IMR-90 (cell line): ENCODE measurements at regions not wholly inside any gene's neighbourhood (a gene's known extent, or its start where the extent isn't known, plus 50 kb on each side); places are given as distances from the start of the nearest gene placed in this dataset.

Source experiments
- ATAC-seq: fragments of 200-7000 bp; cut with Tn5 transposase; 2 replicates; pipeline ENCODE4 v1.9.1; 2020; ENCODE audit warnings: low read depth, mild to moderate bottlenecking, moderate library complexity
- BruUV-seq: library from RNA; stranded (reverse); fragments of 400-500 nt; replicated peaks from 2 replicates; lab custom pipeline; 2021; lab: Mats Ljungman, UMichigan
- CTCF ChIA-PET: fragments of 300-600 bp; formaldehyde crosslinking; extraction: SDS; loops from one replicate; lab custom pipeline; 2021; ENCODE audit warnings: antibody characterized with exemption; lab: Yijun Ruan, JAX
- POLR2A ChIA-PET: fragments of 300-600 bp; sonication (Branson Sonifier 250); formaldehyde crosslinking; loops from one replicate; lab custom pipeline; 2022; ENCODE audit warnings: antibody characterized with exemption; ENCODE audit not compliant: unreplicated experiment; lab: Charles Lee
- DNase-seq: peaks from one replicate; pipeline ENCODE4 v3.0.0; 2013
- H2AFZ ChIP-seq: replicated peaks from 2 replicates; pipeline ENCODE3; 2013; ENCODE audit warnings: low read length, mild to moderate bottlenecking; ENCODE audit not compliant: poor library complexity
- H2AK5ac ChIP-seq: 2 replicates; pipeline ENCODE4 v1.6.1; 2013; ENCODE audit warnings: low read depth, low read length, inconsistent platforms
- H2AK9ac ChIP-seq: replicated peaks from 2 replicates; pipeline ENCODE3; 2013; ENCODE audit warnings: mild to moderate bottlenecking, low read depth, low read length, moderate library complexity; ENCODE audit not compliant: poor library complexity
- H2BK120ac ChIP-seq: 2 replicates; pipeline ENCODE4 v1.6.1; 2013; ENCODE audit warnings: low read depth, low read length, inconsistent platforms
- H2BK15ac ChIP-seq: 3 replicates; pipeline ENCODE4 v1.6.1; 2013; ENCODE audit warnings: low read depth, low read length, inconsistent platforms
- H2BK20ac ChIP-seq: 2 replicates; pipeline ENCODE4 v1.6.1; 2013; ENCODE audit warnings: low read depth, mild to moderate bottlenecking, inconsistent platforms, low read length, moderate library complexity
- H2BK5ac ChIP-seq: 2 replicates; pipeline ENCODE4 v1.6.1; 2013; ENCODE audit warnings: mild to moderate bottlenecking, low read depth, low read length, inconsistent platforms; ENCODE audit not compliant: poor library complexity, severe bottlenecking
- H3K14ac ChIP-seq: replicated peaks from 2 replicates; pipeline ENCODE4 v1.6.1; 2013; ENCODE audit warnings: low read depth, low read length, inconsistent platforms
- H3K18ac ChIP-seq: 2 replicates; pipeline ENCODE4 v1.6.1; 2013; ENCODE audit warnings: low read depth, low read length, control low read depth
- H3K23ac ChIP-seq: 2 replicates; pipeline ENCODE4 v1.6.1; 2013; ENCODE audit warnings: low read depth, low read length, inconsistent platforms
- H3K27ac ChIP-seq: 2 replicates; pipeline ENCODE4 v1.5.1; 2013; ENCODE audit warnings: mild to moderate bottlenecking, control low read depth, low read length; ENCODE audit not compliant: insufficient read depth
- H3K27me3 ChIP-seq: 2 replicates; pipeline ENCODE4 v1.6.1; 2013; ENCODE audit warnings: low read length; ENCODE audit not compliant: control insufficient read depth, insufficient read depth
- H3K36me3 ChIP-seq: 2 replicates; pipeline ENCODE4 v1.6.1; 2013; ENCODE audit warnings: low read length, mixed read lengths; ENCODE audit not compliant: control insufficient read depth, insufficient read depth
- H3K4ac ChIP-seq: 2 replicates; pipeline ENCODE4 v1.6.1; 2013; ENCODE audit warnings: low read depth, low read length, inconsistent platforms
- H3K4me1 ChIP-seq: 2 replicates; pipeline ENCODE4 v1.6.1; 2013; ENCODE audit warnings: low read length, mixed read lengths; ENCODE audit not compliant: control insufficient read depth, insufficient read depth
- H3K4me2 ChIP-seq: 2 replicates; pipeline ENCODE4 v1.6.1; 2013; ENCODE audit warnings: low read depth, mild to moderate bottlenecking, control low read depth, low read length, moderate library complexity
- H3K4me3 ChIP-seq: 2 replicates; pipeline ENCODE4 v1.5.1; 2013; ENCODE audit warnings: low read depth, mild to moderate bottlenecking, control low read depth, low read length, moderate library complexity; ENCODE audit not compliant: insufficient read depth
- H3K56ac ChIP-seq: 2 replicates; pipeline ENCODE4 v1.6.1; 2013; ENCODE audit warnings: low read length, inconsistent platforms; ENCODE audit not compliant: insufficient read depth; ENCODE audit errors: extremely low read depth
- H3K79me1 ChIP-seq, 2 experiments: 2 replicates each; pipeline ENCODE4 v1.6.1; 2013; ENCODE audit warnings: low read length in 2 of 2, inconsistent platforms in 1 of 2, low read depth in 1 of 2
- H3K9ac ChIP-seq: 2 replicates; pipeline ENCODE4 v1.6.1; 2013; ENCODE audit warnings: low read depth, low read length, control low read depth
- H3K9me1 ChIP-seq: 2 replicates; pipeline ENCODE4 v1.6.1; 2013; ENCODE audit warnings: low read length, inconsistent platforms; ENCODE audit not compliant: insufficient read depth
- H3K9me3 ChIP-seq: 2 replicates; pipeline ENCODE4 v1.6.1; 2013; ENCODE audit warnings: low read length; ENCODE audit not compliant: control insufficient read depth, insufficient read depth
- H4K20me1 ChIP-seq: 2 replicates; pipeline ENCODE4 v1.6.1; 2013; ENCODE audit warnings: low read length, inconsistent platforms; ENCODE audit not compliant: insufficient read depth
- H4K5ac ChIP-seq: 2 replicates; pipeline ENCODE4 v1.6.1; 2013; ENCODE audit warnings: mild to moderate bottlenecking, low read depth, low read length, control low read depth
- H4K8ac ChIP-seq, 2 experiments: 2 replicates each; pipeline ENCODE4 v1.6.1; 2013; ENCODE audit warnings: low read depth in 2 of 2, low read length in 2 of 2, control low read depth in 1 of 2, inconsistent platforms in 1 of 2
- H4K91ac ChIP-seq: 2 replicates; pipeline ENCODE4 v1.6.1; 2013; ENCODE audit warnings: low read depth, low read length, inconsistent platforms; ENCODE audit not compliant: insufficient read depth
- BHLHE40 ChIP-seq: fragments of 150-350 bp; IDR thresholded peaks from 2 replicates; pipeline ENCODE4 v1.6.1; 2016; ENCODE audit warnings: mild to moderate bottlenecking, low read depth, low read length
- CEBPB ChIP-seq: IDR thresholded peaks from 2 replicates; pipeline ENCODE4 v1.6.1; 2012; ENCODE audit warnings: low read depth, low read length, improper control_type of control experiment
- CHD1 ChIP-seq: IDR thresholded peaks from 2 replicates; pipeline ENCODE4 v1.6.1; 2012; ENCODE audit warnings: low read depth, low read length, improper control_type of control experiment
- FOS ChIP-seq: fragments of 150-350 bp; IDR thresholded peaks from 2 replicates; pipeline ENCODE4 v1.6.1; 2016; ENCODE audit warnings: low read depth, low read length
- MAFK ChIP-seq: IDR thresholded peaks from 2 replicates; pipeline ENCODE4 v1.6.1; 2012; ENCODE audit warnings: low read depth, low read length, improper control_type of control experiment
- MXI1 ChIP-seq: IDR thresholded peaks from 2 replicates; pipeline ENCODE4 v1.6.1; 2012; ENCODE audit warnings: low read depth, mild to moderate bottlenecking, low read length, moderate library complexity, borderline replicate concordance
- NFE2L2 ChIP-seq: fragments of 150-350 bp; IDR thresholded peaks from 2 replicates; pipeline ENCODE4 v1.6.1; 2016; ENCODE audit warnings: low read depth, mild to moderate bottlenecking, low read length
- RFX5 ChIP-seq: IDR thresholded peaks from 2 replicates; pipeline ENCODE4 v1.8.0; 2012; ENCODE audit warnings: low read depth, mild to moderate bottlenecking, low read length, moderate library complexity
- SMC3 ChIP-seq: fragments of 150-350 bp; IDR thresholded peaks from 2 replicates; pipeline ENCODE4 v1.6.1; 2016; ENCODE audit warnings: low read depth, mild to moderate bottlenecking, antibody characterized with exemption, low read length, moderate library complexity
- WGBS, 2 experiments: methylation state at CpG; one replicate each; pipeline versions ENCODE4 v1.1.5 to v1.1.7; 2013; ENCODE audit warnings: missing lambda C conversion rate in 2 of 2; ENCODE audit not compliant: insufficient read length in 1 of 2; ENCODE audit errors: extremely low coverage in 2 of 2; 5-methylcytosine and 5-hydroxymethylcytosine counted together
- dilution Hi-C: fragments of 300-500 bp; cut with HindIII; formaldehyde crosslinking; loops from one replicate; pipeline ENCODE4 v1.14.3; 2018; ENCODE audit warnings: low sequenced_read_pairs; ENCODE audit not compliant: unreplicated experiment
- in situ Hi-C: fragments of 300-500 bp; cut with MboI; formaldehyde crosslinking; loops from 3 replicates; pipeline ENCODE4 v1.14.3; 2019; ENCODE audit warnings: low sequenced_read_pairs, inconsistent platforms, mixed read lengths
- intact Hi-C: fragments of 100-400 bp; cut with micrococcal nuclease; formaldehyde crosslinking; loops from 2 replicates; pipeline ENCODE4 v1.10.0; 2022
- TF ChIP-seq, protein P1 (sequence below): conservative IDR thresholded peaks from 2 replicates; pipeline ENCODE4 v1.5.1; 2012; ENCODE audit warnings: mild to moderate bottlenecking, low read depth, low read length, improper control_type of control experiment

DNA sequence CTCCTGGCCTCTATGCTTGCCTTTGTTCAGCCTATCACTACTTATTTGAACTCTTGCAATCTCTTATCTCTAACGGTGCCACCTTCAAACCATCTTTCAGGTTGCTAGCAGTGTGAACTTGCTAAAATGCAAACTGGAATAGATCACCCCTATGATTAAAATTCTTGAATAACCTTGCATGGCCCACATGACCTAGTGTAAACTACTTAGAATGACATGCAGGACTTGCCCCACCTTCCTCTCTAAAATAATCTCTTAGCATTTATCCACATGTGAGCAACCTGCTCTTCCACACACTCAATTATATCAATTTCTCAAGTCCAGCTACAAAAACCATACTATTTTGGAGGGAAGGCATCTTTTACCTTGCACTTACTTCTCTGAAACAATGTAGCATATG is 137.6 kb downstream of the ETAA1 start:
- H4K91ac ChIP-seq: no peak overlapping the region
- H2BK15ac ChIP-seq: no peak overlapping the region
- H3K4me2 ChIP-seq: no peak overlapping the region
- H3K9me1 ChIP-seq: no peaks in the 10 kb centered on the region
- dilution Hi-C loops (no loop called here), intact Hi-C loops (no loop called here), in situ Hi-C loops (no loop called here)
- H3K4ac ChIP-seq: no peak overlapping the region
- no peak overlapping the region for H3K9ac ChIP-seq
- H3K27me3 ChIP-seq: no peaks in the 10 kb centered on the region
- H3K23ac ChIP-seq: no peak overlapping the region
- no peak overlapping the region for H2BK5ac ChIP-seq
- H2BK20ac ChIP-seq: no peak overlapping the region
- no peak overlapping the region for H3K4me3 ChIP-seq
- BruUV-seq: no TSS peak
- TF ChIP-seq NFE2L2 (no peak), CEBPB (no peak), MAFK (no peak), FOS (no peak), MXI1 (no peak), SMC3 (no peak), RFX5 (no peak), CHD1 (no peak), BHLHE40 (no peak)
- TF ChIP-seq, protein P1, sequence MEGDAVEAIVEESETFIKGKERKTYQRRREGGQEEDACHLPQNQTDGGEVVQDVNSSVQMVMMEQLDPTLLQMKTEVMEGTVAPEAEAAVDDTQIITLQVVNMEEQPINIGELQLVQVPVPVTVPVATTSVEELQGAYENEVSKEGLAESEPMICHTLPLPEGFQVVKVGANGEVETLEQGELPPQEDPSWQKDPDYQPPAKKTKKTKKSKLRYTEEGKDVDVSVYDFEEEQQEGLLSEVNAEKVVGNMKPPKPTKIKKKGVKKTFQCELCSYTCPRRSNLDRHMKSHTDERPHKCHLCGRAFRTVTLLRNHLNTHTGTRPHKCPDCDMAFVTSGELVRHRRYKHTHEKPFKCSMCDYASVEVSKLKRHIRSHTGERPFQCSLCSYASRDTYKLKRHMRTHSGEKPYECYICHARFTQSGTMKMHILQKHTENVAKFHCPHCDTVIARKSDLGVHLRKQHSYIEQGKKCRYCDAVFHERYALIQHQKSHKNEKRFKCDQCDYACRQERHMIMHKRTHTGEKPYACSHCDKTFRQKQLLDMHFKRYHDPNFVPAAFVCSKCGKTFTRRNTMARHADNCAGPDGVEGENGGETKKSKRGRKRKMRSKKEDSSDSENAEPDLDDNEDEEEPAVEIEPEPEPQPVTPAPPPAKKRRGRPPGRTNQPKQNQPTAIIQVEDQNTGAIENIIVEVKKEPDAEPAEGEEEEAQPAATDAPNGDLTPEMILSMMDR: no peak
- H3K9me3 ChIP-seq: no peaks in the 10 kb centered on the region; the same call in 1 of the 2 replicates
- no peak overlapping the region for H2AK9ac ChIP-seq
- H2AFZ ChIP-seq: no peak overlapping the region
- no peak overlapping the region for H3K56ac ChIP-seq
- POLR2A ChIA-PET: no interaction called here
- H3K14ac ChIP-seq: no peak overlapping the region
- no peak overlapping the region for H2BK120ac ChIP-seq
- no peaks in the 10 kb centered on the region for H3K36me3 ChIP-seq
- H3K4me1 ChIP-seq: no peaks in the 10 kb centered on the region
- H4K20me1 ChIP-seq: no peaks in the 10 kb centered on the region
- H4K5ac ChIP-seq: no peak overlapping the region
- no peak for ATAC-seq
- no peak overlapping the region for H2AK5ac ChIP-seq
- WGBS, 2 experiments: 80% methylated on average over 1 of the region's 1 CpG; no CpG with 5 or more reads in 1 of the 2 experiments
- no peaks in the 10 kb centered on the region for H3K79me1 ChIP-seq
- H4K8ac ChIP-seq: no peak overlapping the region
- CTCF ChIA-PET: no interaction called here
- H3K27ac ChIP-seq: no peak overlapping the region
- DNase-seq: no peak
- H3K18ac ChIP-seq: no peak overlapping the region
